Tibial artery (tissue), 4 donors: ENCODE measurements at regions not wholly inside any gene's neighbourhood (a gene's known extent, or its start where the extent isn't known, plus 50 kb on each side); places are given as distances from the start of the nearest gene placed in this dataset.
"Not testable (repeated sequence)": the region's sequence is repeated elsewhere in the genome, so short reads cannot be mapped to it uniquely, and the experiment has no call there.

ENCODE experiments used
- DNase-seq, 2 donors: peaks; one replicate each; pipeline ENCODE4 v3.0.0-alpha.2; 2019
- H3K27ac ChIP-seq, 2 donors: fragments of 200-600 bp; sonication (generic) in 1 of 2; 1 replicate in 1 of 2; 2 replicates in 1 of 2; pipeline ENCODE4 v1.5.1; 2018 to 2019; ENCODE audit warnings: mild to moderate bottlenecking in 1 of 2
- H3K27me3 ChIP-seq, 2 donors: fragments of 200-600 bp; sonication (generic) in 1 of 2; one replicate each; pipeline versions ENCODE4 v1.5.1 to v1.6.0; 2016 to 2019
- H3K36me3 ChIP-seq, 3 donors: fragments of 200-600 bp; sonication (generic) in 2 of 3; one replicate each; pipeline ENCODE4 v1.5.1; 2016 to 2019; ENCODE audit warnings: mild to moderate bottlenecking in 2 of 3
- H3K4me1 ChIP-seq, 4 donors: fragments of 200-600 bp; sonication (generic) in 2 of 4; 1 replicate in 3 of 4; 2 replicates in 1 of 4; pipeline ENCODE4 v1.5.1; 2016 to 2019
- H3K4me3 ChIP-seq, 2 donors: fragments of 200-600 bp; sonication (generic) in 1 of 2; 1 replicate in 1 of 2; 2 replicates in 1 of 2; pipeline ENCODE4 v1.5.1; 2018 to 2019; ENCODE audit warnings: mild to moderate bottlenecking in 2 of 2
- H3K9me3 ChIP-seq, 3 donors: fragments of 200-600 bp; sonication (generic) in 1 of 3; one replicate each; pipeline ENCODE4 v1.5.1; 2016 to 2019
- CTCF ChIP-seq, 2 experiments: fragments of 200-600 bp in 1 of 2; fragments of 450-650 bp in 1 of 2; IDR thresholded peaks; one replicate each; pipeline ENCODE4 v1.5.1; 2017 to 2019; ENCODE audit warnings: antibody characterized with exemption in 2 of 2, mild to moderate bottlenecking in 1 of 2, moderate library complexity in 1 of 2
- intact Hi-C: fragments of 100-400 bp; cut with DNase I; formaldehyde crosslinking; loops from one replicate; pipeline ENCODE4 v1.15.0; 2023; ENCODE audit warnings: low total_unique reads

GRCh38 chrX:65871671-65872311, 168.1 kb downstream of the VSIG4 start:
- Histone ChIP-seq H3K4me1 (no peaks in the 10 kb centered on the region), H3K36me3 (no peaks in the 10 kb centered on the region), H3K27ac (no peak overlapping the region), H3K9me3 (no peaks in the 10 kb centered on the region), H3K27me3 (no peaks in the 10 kb centered on the region), H3K4me3 (no peak overlapping the region)
- DNase-seq = peak in 1 of 2 donors; percentile 19
- intact Hi-C loops = no loop called here
- no peak for TF ChIP-seq CTCF (IDR thresholded peaks at IDR 0.05)

- DNase-seq, intact Hi-C loops, H3K4me3 ChIP-seq, H3K27me3 ChIP-seq, H3K4me1 ChIP-seq, H3K27ac ChIP-seq, H3K36me3 ChIP-seq, H3K9me3 ChIP-seq: not testable (repeated sequence)
Observed at GRCh38 chrX:65870544-65870943, 169.3 kb downstream of the VSIG4 start.

- no peak for TF ChIP-seq CTCF (IDR thresholded peaks at IDR 0.05)
- H3K27me3 ChIP-seq = no peaks in the 10 kb centered on the region
- DNase-seq = no peak
- H3K27ac ChIP-seq = no peak overlapping the region
- intact Hi-C loops = no loop called here
- no peaks in the 10 kb centered on the region for H3K4me1 ChIP-seq
- H3K36me3 ChIP-seq = no peaks in the 10 kb centered on the region
- no peak overlapping the region for H3K4me3 ChIP-seq
- no peaks in the 10 kb centered on the region for H3K9me3 ChIP-seq
Observed at GRCh38 chrX:65866773-65867172, 173.1 kb downstream of the VSIG4 start.

GRCh38 chrX:65866146-65866545, 173.7 kb downstream of the VSIG4 start:
- Histone ChIP-seq H3K4me1 (no peaks in the 10 kb centered on the region), H3K4me3 (no peak overlapping the region), H3K36me3 (no peaks in the 10 kb centered on the region), H3K27ac (no peak overlapping the region), H3K27me3 (no peaks in the 10 kb centered on the region), H3K9me3 (no peaks in the 10 kb centered on the region)
- intact Hi-C loops = no loop called here
- DNase-seq = no peak
- no peak for TF ChIP-seq CTCF (IDR thresholded peaks at IDR 0.05)

GRCh38 chrX:65862638-65863037, 177.2 kb downstream of the VSIG4 start:
- Histone ChIP-seq H3K9me3 (no peaks in the 10 kb centered on the region), H3K4me1 (no peaks in the 10 kb centered on the region), H3K27ac (no peak overlapping the region), H3K27me3 (no peaks in the 10 kb centered on the region), H3K4me3 (no peak overlapping the region), H3K36me3 (no peaks in the 10 kb centered on the region)
- DNase-seq = no peak
- intact Hi-C loops = no loop called here
- no peak for TF ChIP-seq CTCF (IDR thresholded peaks at IDR 0.05)

GRCh38 chrX:65859299-65859698, 180.6 kb downstream of the VSIG4 start:
- H3K4me3 ChIP-seq = no peak overlapping the region
- no peaks in the 10 kb centered on the region for H3K27me3 ChIP-seq
- DNase-seq = no peak
- no peak overlapping the region for H3K27ac ChIP-seq
- intact Hi-C loops = no loop called here
- no peaks in the 10 kb centered on the region for H3K36me3 ChIP-seq
- H3K4me1 ChIP-seq = no peaks in the 10 kb centered on the region
- no peak for TF ChIP-seq CTCF (IDR thresholded peaks at IDR 0.05)
- peaks cover 0 to 7% (median 0%) of the 10 kb centered on the region in 3 donors for H3K9me3 ChIP-seq

GRCh38 chrX:65854437-65854836, 185.4 kb downstream of the VSIG4 start:
- H3K27me3 ChIP-seq, H3K27ac ChIP-seq, H3K4me3 ChIP-seq, DNase-seq, intact Hi-C loops, H3K36me3 ChIP-seq, H3K4me1 ChIP-seq: not testable (repeated sequence)
- H3K9me3 ChIP-seq = peaks cover 0 to 14% (median 0%) of the 10 kb centered on the region in 3 donors

GRCh38 chrX:65851306-65851705, 183.9 kb downstream of the MSN start:
- H3K4me3 ChIP-seq, DNase-seq, H3K27me3 ChIP-seq, H3K27ac ChIP-seq, H3K4me1 ChIP-seq, H3K36me3 ChIP-seq, intact Hi-C loops: not testable (repeated sequence)
- peaks cover 0 to 14% (median 0%) of the 10 kb centered on the region in 3 donors for H3K9me3 ChIP-seq

GRCh38 chrX:65850821-65851220, 183.4 kb downstream of the MSN start:
- peaks cover 0 to 14% (median 0%) of the 10 kb centered on the region in 3 donors for H3K9me3 ChIP-seq
- H3K27ac ChIP-seq, intact Hi-C loops, DNase-seq, H3K36me3 ChIP-seq, H3K27me3 ChIP-seq, H3K4me1 ChIP-seq, H3K4me3 ChIP-seq: not testable (repeated sequence)
